GM18499 (cell line): ENCODE measurements at regions not wholly inside any gene's neighbourhood (a gene's known extent, or its start where the extent isn't known, plus 50 kb on each side); places are given as distances from the start of the nearest gene placed in this dataset.

Experiments used
- ATAC-seq: cut with Tn5 transposase; IDR thresholded peaks from one replicate; pipeline ENCODE4 v1.9.1; 2021; ENCODE audit warnings: moderate number of reproducible peaks; ENCODE audit not compliant: insufficient read depth, unreplicated experiment

- ATAC-seq = no peak
These were observed 101.5 kb upstream of the GHR start for GRCh38 chr5:42321785-42322184.

GRCh38 chr5:42337143-42337542, 86.1 kb upstream of the GHR start:
- ATAC-seq = no peak

GRCh38 chr5:42337607-42338006, 85.6 kb upstream of the GHR start:
- no peak for ATAC-seq

- no peak for ATAC-seq
These were observed 85.1 kb upstream of the GHR start for GRCh38 chr5:42338136-42338535.

- ATAC-seq = no peak
These were observed 74.1 kb upstream of the GHR start for GRCh38 chr5:42349163-42349562.

- ATAC-seq = no peak
These were observed 71.3 kb upstream of the GHR start for GRCh38 chr5:42351956-42352355.

GRCh38 chr5:42360056-42360455, 63.2 kb upstream of the GHR start:
- no peak for ATAC-seq

- no peak for ATAC-seq
These were observed 62.5 kb upstream of the GHR start for GRCh38 chr5:42360616-42361314.

GRCh38 chr5:42361315-42361688, 61.9 kb upstream of the GHR start:
- no peak for ATAC-seq

- no peak for ATAC-seq
These were observed 57.2 kb upstream of the GHR start for GRCh38 chr5:42366051-42366450.
